AG04449 (cell line): ENCODE measurements at regions not wholly inside any gene's neighbourhood (a gene's known extent, or its start where the extent isn't known, plus 50 kb on each side); places are given as distances from the start of the nearest gene placed in this dataset.

Experiments used
- CTCF ChIA-PET: fragments of 350-600 bp; formaldehyde crosslinking; extraction: SDS; loops from one replicate; lab custom pipeline; 2021; ENCODE audit warnings: antibody characterized with exemption; lab: Yijun Ruan, JAX
- POLR2A ChIA-PET: fragments of 400-600, 350-600 bp; formaldehyde crosslinking; extraction: SDS; loops from one replicate; lab custom pipeline; 2020; ENCODE audit warnings: antibody characterized with exemption, inconsistent platforms; lab: Yijun Ruan, JAX
- DNase-seq: peaks from one replicate; pipeline ENCODE4 v3.0.0-alpha.2; 2010; ENCODE audit warnings: low read depth, low spot score
- H3K4me3 ChIP-seq: 2 replicates; pipeline ENCODE4 v1.5.1; 2011; ENCODE audit warnings: low read depth, mild to moderate bottlenecking, control low read depth, low read length
- TF ChIP-seq, protein P1 (sequence below): IDR thresholded peaks from one replicate; pipeline ENCODE4 v1.5.1; 2011; ENCODE audit warnings: mild to moderate bottlenecking, moderate library complexity, low read length, control low read depth, inconsistent platforms; ENCODE audit not compliant: insufficient read depth; ENCODE audit errors: missing control alignments

DNA sequence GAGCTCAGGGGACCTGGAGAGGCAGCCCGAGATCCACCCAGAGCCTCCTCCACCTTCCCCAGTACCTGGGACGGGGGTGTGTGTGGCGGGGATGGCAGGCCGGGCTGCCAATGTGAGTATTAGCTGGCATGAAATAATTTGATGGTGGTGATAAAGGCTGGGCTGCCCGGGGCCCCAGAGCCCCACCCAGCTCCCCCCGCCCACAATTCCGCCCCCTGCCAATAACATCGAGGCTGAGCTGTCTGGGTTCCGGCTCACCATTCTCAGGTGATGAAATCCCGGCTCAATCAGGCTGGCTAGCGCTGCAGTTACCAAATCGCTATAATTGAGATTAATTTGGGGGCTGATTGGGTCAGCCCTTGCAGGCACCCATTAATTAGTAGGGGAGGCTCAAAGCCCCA, 103.8 kb upstream of the CASZ1 start:
- ChIA-PET CTCF (interaction anchor here (1.1 to 1.5 kb wide), 3 partner anchors 33 to 393 kb away, joined by 3 to 5 read pairs (median 4); no protein-coding TSS in a partner anchor), POLR2A (no interaction called here)
- H3K4me3 ChIP-seq: no peak overlapping the region
- no peak for DNase-seq
- TF ChIP-seq, protein P1, sequence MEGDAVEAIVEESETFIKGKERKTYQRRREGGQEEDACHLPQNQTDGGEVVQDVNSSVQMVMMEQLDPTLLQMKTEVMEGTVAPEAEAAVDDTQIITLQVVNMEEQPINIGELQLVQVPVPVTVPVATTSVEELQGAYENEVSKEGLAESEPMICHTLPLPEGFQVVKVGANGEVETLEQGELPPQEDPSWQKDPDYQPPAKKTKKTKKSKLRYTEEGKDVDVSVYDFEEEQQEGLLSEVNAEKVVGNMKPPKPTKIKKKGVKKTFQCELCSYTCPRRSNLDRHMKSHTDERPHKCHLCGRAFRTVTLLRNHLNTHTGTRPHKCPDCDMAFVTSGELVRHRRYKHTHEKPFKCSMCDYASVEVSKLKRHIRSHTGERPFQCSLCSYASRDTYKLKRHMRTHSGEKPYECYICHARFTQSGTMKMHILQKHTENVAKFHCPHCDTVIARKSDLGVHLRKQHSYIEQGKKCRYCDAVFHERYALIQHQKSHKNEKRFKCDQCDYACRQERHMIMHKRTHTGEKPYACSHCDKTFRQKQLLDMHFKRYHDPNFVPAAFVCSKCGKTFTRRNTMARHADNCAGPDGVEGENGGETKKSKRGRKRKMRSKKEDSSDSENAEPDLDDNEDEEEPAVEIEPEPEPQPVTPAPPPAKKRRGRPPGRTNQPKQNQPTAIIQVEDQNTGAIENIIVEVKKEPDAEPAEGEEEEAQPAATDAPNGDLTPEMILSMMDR: no peak

DNA sequence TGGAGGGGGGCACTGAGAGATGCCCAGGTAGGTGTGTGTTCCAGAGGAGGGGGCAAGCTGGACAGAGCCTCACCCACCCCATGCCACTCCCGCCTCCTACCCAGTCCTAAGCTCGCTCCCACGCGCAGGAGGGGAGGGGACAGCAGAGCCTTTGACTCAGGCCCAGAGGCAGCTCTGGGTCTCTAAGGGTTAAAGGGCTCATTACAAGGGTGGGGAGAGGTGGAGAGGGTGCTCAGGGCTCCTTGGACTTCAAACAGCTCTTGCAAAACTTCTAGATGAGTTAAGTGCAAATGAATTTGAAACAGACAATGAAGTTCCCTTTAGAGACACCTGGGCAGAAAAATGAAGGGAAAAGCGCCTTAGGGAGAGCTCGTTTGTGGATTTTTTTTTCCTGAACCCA, 104.2 kb upstream of the CASZ1 start:
- CTCF ChIA-PET: interaction anchor here (0.7 to 1.5 kb wide), 4 partner anchors 9 to 393 kb away, joined by 3 to 5 read pairs (median 4); no protein-coding TSS in a partner anchor
- DNase-seq: no peak
- POLR2A ChIA-PET: no interaction called here
- no peak overlapping the region for H3K4me3 ChIP-seq
- TF ChIP-seq, protein P1: no peak

DNA sequence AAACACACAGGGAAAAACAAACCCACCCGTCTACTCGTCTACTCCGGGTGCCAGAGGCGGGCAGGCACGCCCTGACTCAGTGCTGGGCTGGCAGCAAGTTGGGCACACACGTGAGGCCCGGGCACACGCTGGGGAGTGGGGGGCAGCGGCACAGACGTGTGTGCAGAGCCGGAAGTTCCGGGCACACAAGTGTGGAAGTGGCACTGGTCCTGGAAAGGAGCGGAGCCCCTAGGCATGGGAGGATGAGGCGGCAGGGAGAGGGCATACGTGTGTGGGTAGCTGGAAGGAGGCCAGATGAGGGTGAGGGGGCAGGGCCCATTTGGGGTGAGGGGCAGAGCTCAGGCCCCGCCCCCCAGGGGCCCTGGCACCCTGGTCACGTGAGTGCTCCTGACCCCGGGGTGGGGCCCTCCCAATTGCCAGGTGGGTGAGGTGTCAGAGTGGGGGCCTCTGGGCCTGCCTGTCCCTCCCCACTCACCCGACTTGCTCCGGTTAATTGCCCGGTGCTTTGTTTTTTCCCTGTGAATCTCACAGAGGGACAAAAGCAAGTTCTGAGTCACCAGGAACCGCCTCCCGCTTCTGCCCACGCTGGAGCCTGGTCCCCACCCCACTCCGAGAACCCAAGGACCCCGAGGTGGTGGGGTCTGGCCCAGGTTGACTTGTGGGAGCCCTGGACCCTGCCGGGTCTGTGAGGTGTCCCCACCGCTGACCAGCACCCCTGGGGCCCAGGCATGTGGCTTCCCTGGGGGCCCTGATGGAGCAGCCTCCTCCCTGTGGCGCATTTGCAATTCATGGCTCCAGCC, 104.8 kb upstream of the CASZ1 start:
- no peak overlapping the region for H3K4me3 ChIP-seq
- no peak for DNase-seq
- TF ChIP-seq, protein P1: no peak
- ChIA-PET CTCF (interaction anchor here (0.7 to 1.5 kb wide), 6 partner anchors 8 to 394 kb away, joined by 3 to 5 read pairs (median 3); no protein-coding TSS in a partner anchor), POLR2A (no interaction called here)

DNA sequence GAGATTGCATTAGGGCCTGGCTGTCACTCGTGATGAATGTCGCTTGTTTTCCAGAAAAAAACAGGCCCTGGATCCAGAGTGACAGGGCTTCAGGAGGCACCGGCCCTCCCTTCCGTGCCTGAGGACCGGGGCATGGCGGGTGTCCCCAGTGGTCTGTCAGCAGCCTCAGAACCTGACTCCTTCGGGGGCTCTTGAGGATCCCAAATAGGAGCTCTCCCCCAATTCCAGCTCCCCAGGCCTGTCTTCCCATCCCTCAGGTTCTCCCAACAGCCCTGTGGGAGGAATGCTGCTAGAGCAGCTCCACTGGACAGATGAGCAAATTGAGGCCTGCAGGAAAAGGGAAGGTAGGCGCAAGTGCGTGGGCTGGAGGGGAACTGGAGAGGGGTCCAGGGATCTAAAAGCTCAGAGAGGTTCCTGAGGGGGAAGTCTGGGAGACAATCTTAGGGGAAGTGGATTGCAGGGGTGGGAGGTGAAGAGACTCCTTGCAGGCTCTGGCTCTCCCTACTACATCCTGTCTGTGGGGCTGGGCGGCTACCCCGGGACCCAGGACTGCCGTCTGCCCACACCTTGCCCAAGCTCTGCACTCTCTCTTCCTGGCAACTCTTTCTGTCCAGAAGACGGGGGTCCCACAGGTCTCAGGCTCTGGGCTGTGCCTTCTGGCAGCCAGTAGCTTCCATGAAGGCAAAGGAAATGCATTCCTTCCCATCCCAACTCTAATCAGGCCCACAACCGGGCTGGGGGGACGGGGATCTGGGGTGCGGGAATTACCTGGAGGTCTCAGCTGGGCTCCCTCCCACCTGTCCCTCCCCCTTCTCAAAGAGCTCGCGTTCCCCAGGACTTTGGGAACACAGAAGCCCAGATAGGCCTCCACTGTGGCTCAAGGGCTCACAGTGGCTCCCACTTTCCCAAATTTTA, 105.7 kb upstream of the CASZ1 start:
- no peak overlapping the region for H3K4me3 ChIP-seq
- CTCF ChIA-PET: interaction anchor here (0.7 to 1.6 kb wide), 4 partner anchors 11 to 408 kb away, joined by 3 read pairs; no protein-coding TSS in a partner anchor
- no peak for DNase-seq
- TF ChIP-seq, protein P1: no peak
- POLR2A ChIA-PET: no interaction called here

DNA sequence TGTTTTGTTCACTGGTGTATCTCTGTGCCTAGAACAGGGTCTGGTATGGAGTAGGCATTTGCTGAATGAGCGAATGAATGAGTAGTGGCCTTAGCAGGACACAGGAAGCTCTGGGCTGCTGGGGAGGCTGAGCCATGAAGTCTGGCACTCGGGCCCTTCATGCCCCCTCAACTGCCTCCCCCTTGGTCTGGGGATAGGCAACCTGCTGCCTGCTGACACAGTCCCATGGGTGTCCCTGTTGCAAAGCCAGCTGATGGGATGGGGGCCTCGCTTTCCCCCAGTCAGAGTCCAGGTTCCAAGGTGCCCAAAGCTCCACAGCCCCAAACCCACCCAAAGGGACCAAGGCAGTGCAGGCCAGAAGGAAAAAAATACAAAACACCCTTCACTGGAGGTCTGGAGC, 107.0 kb upstream of the CASZ1 start:
- no peak for DNase-seq
- CTCF ChIA-PET: interaction anchor here (1.1 to 1.8 kb wide), 3 partner anchors 15 to 396 kb away, joined by 3 to 9 read pairs (median 3); no protein-coding TSS in a partner anchor
- TF ChIP-seq, protein P1: no peak
- no peak overlapping the region for H3K4me3 ChIP-seq
- POLR2A ChIA-PET: no interaction called here
